Stromal cell of bone marrow (primary cell): ENCODE measurements at regions not wholly inside any gene's neighbourhood (a gene's known extent, or its start where the extent isn't known, plus 50 kb on each side); places are given as distances from the start of the nearest gene placed in this dataset.
A peak's percentile ranks its signal among the peaks of the same experiment; 100 is the strongest.

Experiments used
- DNase-seq: peaks from one replicate; pipeline ENCODE4 v3.0.0-alpha.2; 2012; ENCODE audit warnings: low read depth

DNA sequence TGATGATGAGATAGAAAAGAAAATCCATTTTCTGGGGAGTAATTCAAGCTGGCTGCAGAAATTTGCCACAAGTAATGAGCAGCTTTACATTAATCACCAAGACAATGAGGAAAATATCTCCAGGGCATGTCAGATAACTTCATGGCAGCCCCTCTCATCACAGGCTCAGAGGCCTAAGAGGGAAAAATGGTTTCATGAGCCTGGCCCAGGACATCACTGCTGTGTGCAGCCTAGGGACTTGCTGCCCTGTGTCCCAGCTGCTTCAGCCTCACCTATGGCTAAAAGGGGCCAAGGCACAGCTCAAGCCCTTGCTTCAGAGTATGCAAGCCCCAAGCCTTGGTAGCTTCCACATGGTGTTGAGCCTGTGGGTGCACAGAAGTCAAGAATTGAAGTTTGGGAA lies 161.7 kb downstream of the OPA1 start:
- DNase-seq: no peak

DNA sequence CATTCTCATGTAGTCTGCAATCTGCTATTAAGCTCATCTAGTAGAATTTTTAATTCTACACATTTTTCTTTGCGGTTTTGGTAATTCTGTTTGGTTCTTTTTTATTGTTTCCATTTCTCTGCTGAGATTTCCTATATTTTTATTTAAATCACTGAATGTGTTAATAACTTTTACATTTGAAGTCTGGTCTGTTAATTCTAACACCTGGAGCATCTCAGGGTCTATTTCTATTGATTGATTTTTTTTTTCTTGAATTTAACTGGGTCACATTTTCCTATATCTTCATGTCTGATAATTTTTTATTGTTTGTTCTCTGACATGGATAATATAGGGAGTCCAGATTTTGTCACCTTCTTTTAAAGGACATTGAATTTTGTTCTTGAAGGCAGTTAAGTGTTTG lies 163.5 kb downstream of the OPA1 start:
- no peak for DNase-seq

GRCh38 chr3:193757457-193757856 lies 164.4 kb downstream of the OPA1 start:
- DNase-seq: no peak

DNA sequence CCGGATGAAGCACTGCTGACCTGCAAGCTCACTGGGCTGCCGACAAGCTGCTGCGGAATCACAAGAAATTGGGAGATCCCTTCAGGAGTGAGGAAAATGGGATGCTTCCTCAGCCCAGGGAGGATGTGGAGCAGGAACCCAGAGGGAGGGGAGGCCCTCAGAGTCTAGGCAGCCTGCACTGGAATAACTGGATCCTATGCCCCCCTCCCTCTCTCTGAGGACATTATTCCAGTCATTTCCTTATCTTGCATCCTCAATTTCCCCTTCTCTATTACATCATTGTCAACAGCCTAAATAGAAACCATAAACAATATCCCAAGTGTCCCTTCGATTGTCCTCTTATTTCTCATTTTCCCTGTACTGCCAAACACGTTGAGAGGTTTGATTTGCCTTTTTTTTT lies 169.0 kb downstream of the OPA1 start:
- DNase-seq: no peak

GRCh38 chr3:193762657-193763056 lies 169.6 kb downstream of the OPA1 start:
- DNase-seq: no peak

DNA sequence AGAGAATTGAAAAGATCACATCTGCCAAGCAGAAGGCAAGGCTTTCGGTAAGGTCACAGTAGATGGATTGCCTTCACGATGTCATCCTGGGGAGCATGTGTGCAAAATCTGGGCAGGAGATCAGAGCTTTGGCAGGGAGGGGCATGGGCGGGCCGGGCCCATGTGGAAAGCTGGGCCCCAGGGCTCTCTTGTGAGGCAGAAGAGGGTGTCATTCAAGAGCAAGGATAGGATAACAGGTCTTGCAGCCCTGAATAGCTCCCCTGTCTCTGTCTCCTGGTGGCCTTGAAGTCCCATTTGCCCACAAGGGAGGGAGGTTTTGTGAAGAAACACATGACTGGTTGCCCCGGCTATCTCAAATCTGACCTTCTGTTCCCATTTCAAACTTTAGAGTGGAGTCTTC lies 172.0 kb downstream of the OPA1 start:
- DNase-seq: no peak

- no peak for DNase-seq
These were observed 174.5 kb downstream of the OPA1 start for GRCh38 chr3:193767353-193768069.

- DNase-seq: peak; percentile 89
These were observed 175.0 kb downstream of the OPA1 start for GRCh38 chr3:193768070-193768394.

GRCh38 chr3:193769437-193769836 lies 176.4 kb downstream of the OPA1 start:
- DNase-seq: no peak

DNA sequence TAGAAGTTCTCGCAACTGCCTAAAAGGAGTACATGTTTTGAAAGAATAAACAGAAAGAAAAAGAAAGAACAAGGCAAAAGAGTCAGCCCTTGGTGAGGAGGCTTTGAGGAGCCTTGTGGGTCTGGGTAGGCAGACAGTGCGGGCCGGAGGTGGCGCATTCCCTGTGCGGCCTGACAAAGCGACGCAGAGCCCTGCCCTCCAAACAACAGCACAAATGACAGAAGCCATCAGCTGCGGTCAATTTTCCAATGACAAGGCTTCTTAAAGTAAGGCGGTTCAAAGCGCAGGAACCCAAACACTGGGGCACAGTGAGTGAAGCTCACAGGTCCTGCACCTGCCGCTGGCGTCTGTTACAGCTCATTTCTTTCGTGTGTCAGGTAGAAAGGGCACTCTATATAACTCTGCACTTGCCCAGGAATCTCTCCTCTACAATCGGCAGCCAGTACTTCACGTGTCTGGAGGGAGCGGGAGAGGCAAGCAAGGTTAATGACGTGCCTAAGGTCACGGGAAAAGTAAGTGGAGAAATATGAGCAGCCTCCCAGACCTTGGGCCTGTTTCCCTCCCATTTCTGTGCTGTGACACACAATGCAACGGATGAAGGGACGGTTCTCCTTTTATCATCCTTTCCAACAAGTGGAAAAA lies 178.1 kb downstream of the OPA1 start:
- DNase-seq: no peak

DNA sequence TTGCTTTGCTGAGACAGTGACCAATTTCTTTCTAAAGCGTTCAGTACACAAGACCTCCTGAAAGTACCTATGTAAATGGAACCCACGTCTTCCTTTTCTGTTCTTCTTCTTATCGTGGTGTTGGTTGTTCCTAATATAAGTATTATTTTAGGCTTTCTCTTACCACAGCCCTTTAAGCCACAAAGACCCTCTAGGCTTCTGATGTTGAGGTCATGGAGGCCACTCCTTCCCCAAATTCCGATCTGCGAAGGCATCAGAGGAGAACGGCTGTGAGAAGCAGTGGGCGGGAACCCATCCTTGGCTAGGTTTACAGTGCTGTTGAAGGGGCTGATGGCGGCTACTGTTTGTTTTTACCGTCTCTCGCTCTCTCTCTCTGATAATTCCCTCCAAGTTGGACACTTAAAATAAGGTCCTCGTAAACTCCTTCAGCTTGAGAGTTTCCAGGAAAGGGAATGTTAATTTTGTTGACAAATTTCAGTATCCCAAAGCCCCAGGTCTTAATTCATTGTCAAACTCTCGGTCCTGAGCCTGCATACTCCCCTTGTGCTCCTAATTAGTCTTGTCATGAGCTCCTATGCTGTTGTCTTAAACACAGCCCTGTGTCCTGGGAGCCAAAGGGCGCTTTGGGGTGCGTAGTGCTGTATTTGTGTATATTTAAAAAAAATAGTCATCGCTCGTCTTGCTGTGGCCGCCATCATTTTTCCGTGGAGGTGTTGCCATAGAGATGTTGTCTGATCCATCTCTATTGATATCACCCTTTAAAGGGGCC lies 178.8 kb downstream of the OPA1 start:
- no peak for DNase-seq

GRCh38 chr3:193772422-193772763 lies 179.4 kb downstream of the OPA1 start:
- no peak for DNase-seq

GRCh38 chr3:193773266-193774220 lies 180.5 kb downstream of the OPA1 start:
- no peak for DNase-seq

DNA sequence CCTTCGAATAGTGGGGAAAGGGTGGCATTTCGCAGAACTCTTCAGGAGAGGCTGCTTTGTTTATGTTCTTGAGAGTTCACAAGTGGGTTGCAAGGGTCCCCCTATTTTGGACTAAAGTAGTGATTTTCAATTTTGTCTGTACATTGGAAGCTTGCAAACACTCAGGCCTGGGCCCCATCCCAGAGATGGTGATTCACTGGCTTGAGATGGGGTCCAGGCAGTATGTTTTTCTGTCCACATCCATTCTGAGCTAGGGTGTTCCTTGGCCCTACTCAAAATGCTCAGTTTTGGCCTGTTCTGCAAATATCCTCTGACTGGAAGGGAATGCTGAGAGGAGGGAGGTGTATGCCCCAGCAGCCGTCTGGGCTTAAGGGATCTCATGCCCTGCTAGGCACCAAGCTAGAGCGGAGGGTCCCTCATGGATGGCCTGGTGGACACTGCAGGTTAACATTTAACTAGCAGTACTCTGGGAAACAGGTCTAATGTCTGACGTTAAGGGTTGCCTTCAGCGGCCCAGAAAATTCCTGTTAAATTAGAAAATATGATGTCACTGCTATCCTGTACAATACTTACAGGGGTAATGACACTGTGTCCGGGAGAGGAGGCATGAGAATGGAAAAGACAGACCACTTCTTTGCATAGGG lies 181.4 kb downstream of the OPA1 start:
- no peak for DNase-seq

DNA sequence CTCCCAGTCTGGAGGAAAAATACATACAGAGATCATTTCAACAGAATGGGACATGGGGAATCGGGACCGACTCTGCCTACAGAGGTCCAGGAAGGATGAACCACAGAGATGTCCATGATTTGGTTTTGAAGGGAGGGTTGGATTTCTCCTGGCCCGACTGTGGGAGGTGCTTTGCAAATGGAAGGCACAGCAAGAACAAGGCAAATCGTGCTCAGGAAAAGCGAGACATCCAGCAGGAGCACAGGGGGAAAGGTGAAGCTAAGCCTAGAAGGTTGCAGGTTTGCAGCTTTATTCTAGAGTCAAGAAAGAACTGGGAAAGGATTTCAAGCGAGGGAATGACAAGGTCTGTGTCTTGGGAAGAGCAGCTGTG lies 181.9 kb downstream of the OPA1 start:
- no peak for DNase-seq

GRCh38 chr3:193775421-193776077 lies 182.5 kb downstream of the OPA1 start:
- no peak for DNase-seq

DNA sequence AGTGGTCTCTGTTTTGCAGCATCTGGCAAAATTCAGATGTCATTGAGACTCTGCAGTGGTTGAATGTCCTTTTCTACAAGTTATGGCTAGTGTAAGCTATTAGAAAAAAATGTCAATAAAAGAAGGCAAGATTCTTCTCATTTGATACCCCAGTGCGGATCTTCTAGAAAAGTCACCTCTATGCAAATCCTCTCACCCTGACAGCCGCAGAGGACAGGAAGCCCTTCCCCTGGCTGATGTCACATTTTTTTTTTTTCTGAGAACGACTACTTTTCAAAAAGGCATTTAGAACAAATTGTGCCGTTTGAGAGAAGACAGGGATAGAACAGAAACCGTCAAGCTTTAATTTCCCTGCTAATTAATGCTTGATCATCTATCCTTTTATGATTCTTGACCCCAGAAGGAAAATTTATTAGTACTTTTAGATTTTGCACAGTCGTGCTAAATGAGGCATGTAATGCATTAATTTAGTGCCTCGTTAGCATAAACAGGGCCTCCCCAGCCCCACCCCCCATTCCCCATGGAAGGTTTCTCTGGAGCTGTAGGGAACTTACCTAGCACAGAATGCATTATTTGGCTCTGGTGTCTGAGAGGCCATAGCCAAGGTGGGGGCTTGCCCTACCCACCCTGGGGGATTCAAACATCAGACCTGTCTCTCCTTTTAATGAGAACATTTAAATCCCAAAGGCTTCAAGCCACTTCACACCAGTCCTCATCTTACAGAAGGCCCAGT lies 183.8 kb downstream of the OPA1 start:
- no peak for DNase-seq

DNA sequence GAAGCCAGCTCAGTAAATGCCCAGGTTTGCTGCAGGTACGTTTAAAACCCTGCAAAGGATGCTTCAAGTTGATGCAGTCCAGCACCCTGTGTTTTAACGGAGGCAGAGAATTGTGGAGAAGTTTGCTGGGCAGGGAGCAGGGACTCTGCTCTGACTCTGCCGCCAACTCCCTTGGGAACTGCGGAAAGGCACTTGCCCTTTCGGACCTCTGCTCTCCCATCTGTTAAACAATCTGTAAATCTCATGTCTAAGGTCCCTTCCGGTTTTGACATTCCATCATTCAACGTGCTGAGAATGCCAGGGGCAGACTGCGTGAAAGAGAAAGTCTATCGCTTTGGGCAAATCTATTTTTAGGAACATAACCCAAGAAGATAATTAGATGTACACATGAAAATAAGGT lies 184.5 kb downstream of the OPA1 start:
- no peak for DNase-seq

DNA sequence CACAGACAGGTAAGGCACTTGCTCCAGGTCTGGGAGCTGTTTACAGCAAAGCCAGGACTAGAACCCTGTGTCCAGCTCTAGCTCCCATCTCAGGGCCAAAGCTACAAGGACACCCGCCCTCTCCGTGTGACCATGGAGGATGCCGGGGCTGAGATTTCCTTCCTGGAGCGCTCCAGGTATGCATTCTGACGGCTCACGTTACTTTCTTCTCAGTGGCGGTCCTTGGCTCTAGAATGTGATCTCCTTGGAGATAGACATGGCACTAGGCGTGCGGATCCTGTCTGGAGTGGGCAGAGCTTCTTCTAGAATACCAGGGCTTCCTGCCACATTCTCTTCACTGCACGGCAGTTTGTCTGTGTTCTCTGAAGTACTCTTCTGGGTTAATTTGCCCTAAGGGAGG lies 185.7 kb downstream of the OPA1 start:
- no peak for DNase-seq

GRCh38 chr3:193779933-193780332 lies 186.9 kb downstream of the OPA1 start:
- no peak for DNase-seq

- DNase-seq: no peak
These were observed 187.4 kb downstream of the OPA1 start for GRCh38 chr3:193780397-193780796.
